GM18909 (cell line): ENCODE measurements at regions not wholly inside any gene's neighbourhood (a gene's known extent, or its start where the extent isn't known, plus 50 kb on each side); places are given as distances from the start of the nearest gene placed in this dataset.
"Not testable (repeated sequence)": the region's sequence is repeated elsewhere in the genome, so short reads cannot be mapped to it uniquely, and the experiment has no call there.

ENCODE experiments used
- ATAC-seq: cut with Tn5 transposase; IDR thresholded peaks from one replicate; pipeline ENCODE4 v1.9.1; 2021; ENCODE audit warnings: mild to moderate bottlenecking; ENCODE audit not compliant: unreplicated experiment, poor library complexity

- ATAC-seq, result peak; percentile 86
Measured at GRCh38 chr11:15819679-15820286, 536.6 kb downstream of the SOX6 start.

DNA sequence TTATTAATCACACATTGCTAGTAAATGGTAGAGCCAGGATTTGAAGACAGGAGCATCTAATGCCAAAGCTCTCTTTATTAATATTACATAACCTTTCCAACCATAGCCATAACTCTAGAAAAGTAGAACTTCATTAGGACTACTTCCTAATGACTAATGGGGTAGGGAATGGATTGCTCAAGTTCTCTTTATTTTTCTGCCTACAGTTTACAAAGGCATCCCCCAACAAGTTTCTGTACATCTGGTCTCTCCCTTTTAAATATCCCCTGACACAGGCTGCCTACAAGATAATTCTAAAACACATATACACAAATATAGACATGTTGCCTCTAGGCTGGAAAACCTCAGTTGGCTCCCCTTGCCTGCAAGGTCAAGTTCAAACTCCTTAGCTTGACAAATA lies 534.9 kb downstream of the SOX6 start:
- ATAC-seq, result no peak

GRCh38 chr11:15824060-15824459 lies 532.3 kb downstream of the SOX6 start:
- ATAC-seq, result no peak

- no peak for ATAC-seq
Measured at GRCh38 chr11:15825976-15826650, 530.2 kb downstream of the SOX6 start.

- peak; percentile 58 for ATAC-seq
Measured at GRCh38 chr11:15826826-15827225, 529.5 kb downstream of the SOX6 start.

GRCh38 chr11:15828215-15828853 lies 528.0 kb downstream of the SOX6 start:
- no peak for ATAC-seq

DNA sequence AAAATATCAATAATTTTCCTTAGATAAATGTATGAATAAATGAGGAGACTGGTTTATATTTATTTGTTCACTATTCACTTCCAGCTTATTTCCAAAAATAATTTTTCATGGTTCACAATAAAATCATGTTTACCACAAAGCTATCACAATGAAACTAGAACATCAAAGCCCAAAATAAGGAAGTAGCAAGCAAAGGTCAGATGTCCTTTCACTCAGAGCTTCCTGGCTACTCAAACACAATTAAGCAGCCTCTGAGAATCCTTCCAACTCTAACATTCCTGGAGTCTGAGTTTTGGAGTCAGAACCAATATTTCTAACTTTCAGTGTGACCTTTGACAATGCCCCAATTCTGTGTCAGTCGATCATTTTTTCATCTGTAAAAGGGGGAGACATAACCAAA lies 527.0 kb downstream of the SOX6 start:
- no peak for ATAC-seq

DNA sequence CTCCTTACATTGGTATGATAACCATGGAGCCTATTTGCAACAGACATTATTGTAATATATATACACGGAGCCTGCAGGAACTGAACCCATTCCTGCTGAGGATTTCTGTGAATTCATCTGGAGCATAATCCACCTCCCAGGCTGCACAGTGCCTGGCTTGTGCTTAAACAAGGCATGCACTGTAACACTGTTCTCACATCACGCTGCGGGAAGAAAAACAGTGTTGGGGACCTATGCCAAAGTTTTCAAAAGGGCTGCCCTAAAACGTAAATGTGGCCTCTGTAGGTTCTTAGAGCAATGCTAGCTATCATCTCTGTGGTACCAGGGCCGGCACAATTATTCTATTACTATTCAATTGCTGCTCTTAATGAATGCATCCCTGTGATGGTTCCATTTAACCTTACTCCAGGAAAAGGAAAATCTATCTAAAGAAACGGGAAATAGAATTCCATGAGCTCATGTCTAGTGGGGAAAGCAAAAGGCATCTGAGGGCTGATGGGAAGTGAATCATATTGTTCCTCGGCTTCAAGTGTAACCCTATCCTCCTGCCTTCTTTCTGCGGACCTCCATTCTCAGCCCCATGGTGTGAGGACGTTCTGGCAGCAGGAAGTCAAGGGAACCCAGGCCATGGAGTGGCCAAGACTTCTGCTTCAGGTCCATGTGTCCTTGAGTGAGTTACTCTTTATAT lies 525.5 kb downstream of the SOX6 start:
- ATAC-seq, result no peak

- no peak for ATAC-seq
Measured at GRCh38 chr11:15835788-15836411, 520.4 kb downstream of the SOX6 start.

GRCh38 chr11:15836795-15837194 lies 519.6 kb downstream of the SOX6 start:
- no peak for ATAC-seq

GRCh38 chr11:15837901-15838489 lies 518.4 kb downstream of the SOX6 start:
- ATAC-seq, result no peak

GRCh38 chr11:15839061-15839460 lies 517.3 kb downstream of the SOX6 start:
- no peak for ATAC-seq

DNA sequence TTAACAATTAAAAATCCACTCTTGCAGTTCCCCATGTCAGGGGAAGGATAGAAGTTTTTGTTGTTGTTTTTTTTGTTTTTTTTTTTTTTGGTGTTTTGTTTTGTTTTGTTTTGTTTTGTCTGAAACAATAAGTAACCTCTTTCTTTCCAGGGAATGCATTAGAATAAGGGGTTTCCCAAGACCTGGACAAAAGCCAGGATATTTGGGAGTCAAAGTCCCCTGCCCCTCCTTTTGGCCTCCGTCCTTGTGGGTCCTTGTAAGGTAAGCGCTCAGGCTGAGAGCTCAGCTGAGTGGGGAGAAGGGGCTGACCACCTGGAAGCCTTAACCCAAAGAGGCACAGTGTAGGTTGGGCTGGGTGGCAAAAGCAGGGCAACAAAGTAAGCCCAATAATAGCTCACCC lies 515.4 kb downstream of the SOX6 start:
- ATAC-seq, result no peak

DNA sequence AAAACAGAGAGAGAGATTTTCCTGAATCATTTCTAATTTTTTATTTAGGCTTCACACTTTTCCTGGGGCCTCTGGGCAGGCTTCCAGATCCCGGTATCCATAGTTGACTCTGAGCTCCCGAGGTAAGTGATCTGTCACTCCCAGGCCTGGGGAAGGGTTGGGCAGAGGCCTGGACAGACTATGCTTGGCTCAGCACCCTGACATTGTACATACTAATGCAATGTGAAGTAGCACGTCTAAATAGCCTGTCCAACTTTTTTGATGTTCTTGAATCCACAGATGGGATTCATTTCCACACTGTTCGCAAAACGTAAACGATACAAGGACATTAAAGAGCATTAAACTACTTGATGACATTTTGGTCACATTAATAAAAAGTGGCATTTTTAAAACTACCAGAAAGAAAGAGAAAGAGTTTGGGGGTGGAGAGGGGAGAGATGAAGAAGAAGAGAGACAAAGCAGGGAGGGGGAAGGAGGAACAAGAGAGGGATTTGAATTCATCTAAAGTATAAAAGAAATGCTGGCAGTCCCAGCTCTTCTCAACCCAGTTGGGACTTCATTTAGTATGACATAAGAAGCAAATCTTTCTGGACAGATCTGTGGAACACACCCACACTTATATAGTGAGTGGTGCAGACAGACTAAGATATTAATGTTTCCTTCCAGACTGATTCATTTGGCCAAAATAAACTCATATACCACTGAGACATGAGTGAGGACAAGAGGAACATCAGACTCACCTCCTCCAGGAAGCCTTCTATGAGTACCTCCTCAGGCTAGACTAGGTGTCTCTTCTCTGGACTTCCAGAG lies 514.2 kb downstream of the SOX6 start:
- ATAC-seq, result no peak

DNA sequence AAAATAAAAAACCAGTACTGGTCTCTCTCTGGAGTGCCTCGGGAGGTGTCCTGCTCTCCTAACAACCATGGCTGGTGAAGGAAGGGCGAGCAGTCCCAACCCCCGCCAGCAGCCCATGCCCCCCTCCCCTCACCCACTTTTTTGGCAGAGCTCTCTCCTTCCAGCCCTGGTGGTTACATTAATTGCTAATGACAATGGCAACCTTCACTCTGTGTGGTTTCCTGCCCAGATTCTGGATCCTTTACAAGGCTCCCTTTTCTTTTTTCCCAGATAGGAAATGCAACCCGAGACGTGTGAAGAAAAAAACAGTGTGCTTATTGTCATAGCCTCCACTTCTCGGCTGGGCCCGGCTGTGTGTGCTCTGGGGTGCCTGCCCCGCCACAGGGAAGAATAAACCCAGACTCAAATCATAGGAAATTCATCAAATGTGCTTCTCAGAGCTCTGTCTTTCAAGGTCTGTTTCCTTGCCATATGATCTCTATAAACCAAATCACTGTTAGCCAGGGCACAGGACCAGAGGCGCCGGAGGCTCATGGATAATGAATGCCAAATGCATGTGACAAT lies 513.0 kb downstream of the SOX6 start:
- no peak for ATAC-seq

DNA sequence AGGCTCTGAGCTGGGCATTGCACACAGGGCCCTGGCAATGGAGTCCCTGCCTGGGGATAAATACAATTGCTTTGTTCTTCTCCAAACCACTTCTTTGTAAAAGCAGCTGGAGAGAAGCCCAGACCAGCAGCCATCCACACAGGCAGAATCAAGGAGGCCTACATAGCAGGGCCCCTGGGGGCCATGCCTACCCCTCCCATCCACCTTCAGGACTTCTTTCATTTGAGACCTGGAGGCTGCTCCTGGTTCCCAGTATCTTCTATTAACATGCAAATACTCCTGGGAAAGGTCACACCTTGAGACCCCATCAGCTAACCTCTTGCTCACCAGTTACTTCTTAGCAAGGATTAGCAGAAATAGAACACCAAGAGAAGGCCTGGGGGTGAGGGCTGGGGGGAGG lies 511.1 kb downstream of the SOX6 start:
- no peak for ATAC-seq

- ATAC-seq, result no peak
Measured at GRCh38 chr11:15848631-15849168, 507.6 kb downstream of the SOX6 start.

- no peak for ATAC-seq
Measured at GRCh38 chr11:15849257-15849656, 507.1 kb downstream of the SOX6 start.

GRCh38 chr11:15850335-15850734 lies 506.0 kb downstream of the SOX6 start:
- not testable (repeated sequence) for ATAC-seq
